ENCODE measurements at regions not wholly inside any gene's neighbourhood (a gene's known extent, or its start where the extent isn't known, plus 50 kb on each side); places are given as distances from the start of the nearest gene placed in this dataset.

DNA sequence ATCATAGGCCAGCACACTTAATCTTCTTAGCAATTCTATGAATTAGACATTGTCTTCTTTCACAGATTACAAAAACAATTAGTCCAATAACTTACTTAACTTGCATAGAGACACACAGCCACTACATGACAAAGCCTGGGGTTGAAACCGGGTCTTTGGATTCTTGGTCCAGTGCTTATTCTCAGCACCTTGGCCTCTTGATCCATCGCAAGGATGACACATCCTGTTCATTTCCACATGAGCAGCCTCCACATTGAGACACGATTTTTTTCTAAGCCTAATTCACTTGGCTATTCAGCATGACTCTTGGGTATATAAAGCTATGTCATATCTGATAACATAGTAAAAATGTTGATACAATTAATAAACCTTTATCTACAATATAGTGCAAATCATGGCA, 221.0 kb upstream of the FOXD3 start:
- Histone ChIP-seq H3K36me3 (no peaks in the 10 kb centered on the region), H3K27ac (no peak overlapping the region), H3K9me3 (ENCODE audit: severe bottlenecking) (no peaks in the 10 kb centered on the region), H3K4me3 (ENCODE audit: low read depth, low read length) (no peak overlapping the region), H3K27me3 (ENCODE audit: insufficient read depth, low read depth, severe bottlenecking) (no peaks in the 10 kb centered on the region)
- TF ChIP-seq, protein P1, sequence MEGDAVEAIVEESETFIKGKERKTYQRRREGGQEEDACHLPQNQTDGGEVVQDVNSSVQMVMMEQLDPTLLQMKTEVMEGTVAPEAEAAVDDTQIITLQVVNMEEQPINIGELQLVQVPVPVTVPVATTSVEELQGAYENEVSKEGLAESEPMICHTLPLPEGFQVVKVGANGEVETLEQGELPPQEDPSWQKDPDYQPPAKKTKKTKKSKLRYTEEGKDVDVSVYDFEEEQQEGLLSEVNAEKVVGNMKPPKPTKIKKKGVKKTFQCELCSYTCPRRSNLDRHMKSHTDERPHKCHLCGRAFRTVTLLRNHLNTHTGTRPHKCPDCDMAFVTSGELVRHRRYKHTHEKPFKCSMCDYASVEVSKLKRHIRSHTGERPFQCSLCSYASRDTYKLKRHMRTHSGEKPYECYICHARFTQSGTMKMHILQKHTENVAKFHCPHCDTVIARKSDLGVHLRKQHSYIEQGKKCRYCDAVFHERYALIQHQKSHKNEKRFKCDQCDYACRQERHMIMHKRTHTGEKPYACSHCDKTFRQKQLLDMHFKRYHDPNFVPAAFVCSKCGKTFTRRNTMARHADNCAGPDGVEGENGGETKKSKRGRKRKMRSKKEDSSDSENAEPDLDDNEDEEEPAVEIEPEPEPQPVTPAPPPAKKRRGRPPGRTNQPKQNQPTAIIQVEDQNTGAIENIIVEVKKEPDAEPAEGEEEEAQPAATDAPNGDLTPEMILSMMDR (IDR thresholded peaks at IDR 0.05; ENCODE audit: low read depth, low read length): no peak
- peak; percentile 10 for DNase-seq

DNA sequence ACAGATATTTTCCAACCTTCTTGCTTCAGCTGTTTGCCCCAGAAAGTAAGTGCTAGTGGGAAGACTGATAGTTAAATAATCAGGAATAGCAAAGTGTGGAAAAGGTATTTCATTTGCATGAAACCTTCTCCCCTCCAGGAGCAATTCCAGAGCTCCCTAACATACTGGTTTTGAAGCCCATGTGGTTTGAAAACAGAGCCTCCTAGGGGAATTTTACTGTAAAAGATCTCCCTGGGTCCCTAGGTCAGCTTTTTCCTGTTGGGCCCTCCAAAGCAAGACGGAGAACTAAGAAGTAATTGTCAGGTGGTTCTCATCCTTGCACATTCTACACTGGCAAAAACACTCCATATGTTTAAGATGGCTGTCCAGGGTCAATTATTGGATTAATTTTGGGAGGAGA, 218.7 kb upstream of the FOXD3 start:
- TF ChIP-seq, protein P1 (IDR thresholded peaks at IDR 0.05; ENCODE audit: low read depth, low read length): no peak
- Histone ChIP-seq H3K27me3 (ENCODE audit: insufficient read depth, low read depth, severe bottlenecking) (no peaks in the 10 kb centered on the region), H3K36me3 (no peaks in the 10 kb centered on the region), H3K27ac (no peak overlapping the region), H3K9me3 (ENCODE audit: severe bottlenecking) (no peaks in the 10 kb centered on the region), H3K4me3 (ENCODE audit: low read depth, low read length) (no peak overlapping the region)
- DNase-seq: no peak

DNA sequence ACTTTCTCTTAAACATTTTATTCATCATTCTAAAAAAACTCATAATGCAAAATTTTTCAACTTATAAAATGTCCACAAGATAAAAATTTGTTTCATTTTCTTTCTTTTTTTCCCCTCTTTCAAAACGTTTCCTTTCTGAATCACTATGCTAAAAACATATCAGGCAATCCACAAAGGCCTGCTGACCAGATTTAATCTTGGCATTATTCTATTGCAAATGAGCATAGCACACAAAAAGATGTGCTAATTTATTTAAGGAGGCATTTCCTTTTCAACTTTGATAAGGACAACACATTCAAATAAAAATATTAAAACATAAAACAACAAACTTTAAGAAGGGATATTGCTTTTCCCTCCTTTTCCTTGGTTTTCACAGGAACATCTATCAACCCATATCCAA, 215.3 kb upstream of the FOXD3 start:
- H3K9me3 ChIP-seq (ENCODE audit: severe bottlenecking): no peaks in the 10 kb centered on the region
- no peaks in the 10 kb centered on the region for H3K36me3 ChIP-seq
- H3K4me3 ChIP-seq (ENCODE audit: low read depth, low read length): no peak overlapping the region
- no peak overlapping the region for H3K27ac ChIP-seq
- no peaks in the 10 kb centered on the region for H3K27me3 ChIP-seq (ENCODE audit: insufficient read depth, low read depth, severe bottlenecking)
- TF ChIP-seq, protein P1 (IDR thresholded peaks at IDR 0.05; ENCODE audit: low read depth, low read length): no peak
- no peak for DNase-seq

GRCh38 chr1:63108206-63108605, 214.2 kb upstream of the FOXD3 start:
- Histone ChIP-seq H3K27ac (no peak overlapping the region), H3K4me3 (ENCODE audit: low read depth, low read length) (no peak overlapping the region), H3K9me3 (ENCODE audit: severe bottlenecking) (no peaks in the 10 kb centered on the region), H3K27me3 (ENCODE audit: insufficient read depth, low read depth, severe bottlenecking) (no peaks in the 10 kb centered on the region), H3K36me3 (no peaks in the 10 kb centered on the region)
- TF ChIP-seq, protein P1 (IDR thresholded peaks at IDR 0.05; ENCODE audit: low read depth, low read length): no peak
- no peak for DNase-seq

- no peak overlapping the region for H3K4me3 ChIP-seq (ENCODE audit: low read depth, low read length)
- DNase-seq: no peak
- TF ChIP-seq, protein P1 (IDR thresholded peaks at IDR 0.05; ENCODE audit: low read depth, low read length): no peak
Observed at GRCh38 chr1:63112155-63112900, 210.0 kb upstream of the FOXD3 start.

GRCh38 chr1:63115527-63115926, 206.8 kb upstream of the FOXD3 start:
- no peak overlapping the region for H3K4me3 ChIP-seq (ENCODE audit: low read depth, low read length)
- H3K9me3 ChIP-seq (ENCODE audit: severe bottlenecking): no peaks in the 10 kb centered on the region
- no peaks in the 10 kb centered on the region for H3K36me3 ChIP-seq
- DNase-seq: no peak
- no peak overlapping the region for H3K27ac ChIP-seq
- H3K27me3 ChIP-seq (ENCODE audit: insufficient read depth, low read depth, severe bottlenecking): no peaks in the 10 kb centered on the region
- TF ChIP-seq, protein P1 (IDR thresholded peaks at IDR 0.05; ENCODE audit: low read depth, low read length): no peak

More at GRCh38 chr1:63112155-63112900, 210.0 kb upstream of the FOXD3 start:
- no peak overlapping the region for H3K27ac ChIP-seq
- H3K27me3 ChIP-seq (ENCODE audit: insufficient read depth, low read depth, severe bottlenecking): no peaks in the 10 kb centered on the region
- H3K9me3 ChIP-seq (ENCODE audit: severe bottlenecking): no peaks in the 10 kb centered on the region
- H3K36me3 ChIP-seq: no peaks in the 10 kb centered on the region
